Left ventricle myocardium inferior (tissue), 1 donor: ENCODE measurements at regions not wholly inside any gene's neighbourhood (a gene's known extent, or its start where the extent isn't known, plus 50 kb on each side); places are given as distances from the start of the nearest gene placed in this dataset.

Source experiments
- DNase-seq: peaks from one replicate; pipeline ENCODE4 v3.0.0-alpha.2; 2020
- H3K27ac ChIP-seq: fragments of 200-600 bp; replicated peaks from 2 replicates; pipeline ENCODE4 v1.8.0; 2021
- H3K27me3 ChIP-seq: fragments of 200-600 bp; 2 replicates; pipeline ENCODE4 v1.8.0; 2021; ENCODE audit warnings: low read depth
- H3K36me3 ChIP-seq: fragments of 200-600 bp; 2 replicates; pipeline ENCODE4 v1.8.0; 2021
- H3K4me1 ChIP-seq: fragments of 200-600 bp; 2 replicates; pipeline ENCODE4 v1.8.0; 2021
- H3K4me3 ChIP-seq: fragments of 200-600 bp; 2 replicates; pipeline ENCODE4 v1.8.0; 2021; ENCODE audit warnings: mild to moderate bottlenecking, moderate library complexity
- H3K9me3 ChIP-seq: fragments of 200-600 bp; replicated peaks from 2 replicates; pipeline ENCODE4 v1.8.0; 2021
- CTCF ChIP-seq: fragments of 200-600 bp; IDR thresholded peaks from 2 replicates; pipeline ENCODE4 v1.8.0; 2021; ENCODE audit warnings: antibody characterized with exemption, mild to moderate bottlenecking, borderline replicate concordance
- intact Hi-C: fragments of 100-400 bp; cut with micrococcal nuclease; formaldehyde crosslinking; loops from one replicate; pipeline ENCODE4 v1.11.0; 2022
- donor health status: DM: no; HTN: yes; CAD: no; lungs with severe emphysema.

GRCh38 chr5:56286015-56286884 lies 53.1 kb upstream of the ANKRD55 start:
- H3K27ac ChIP-seq, result no peak overlapping the region
- no peak for TF ChIP-seq CTCF
- peaks cover 3% of the 10 kb centered on the region for H3K9me3 ChIP-seq
- intact Hi-C loops, result no loop called here
- peaks cover 19% of the 10 kb centered on the region for H3K4me1 ChIP-seq
- no peaks in the 10 kb centered on the region for H3K27me3 ChIP-seq
- H3K4me3 ChIP-seq, result no peak overlapping the region
- no peaks in the 10 kb centered on the region for H3K36me3 ChIP-seq
- no peak for DNase-seq

- no peak for TF ChIP-seq CTCF
- Histone ChIP-seq H3K4me3 (no peak overlapping the region), H3K27me3 (no peaks in the 10 kb centered on the region), H3K36me3 (no peaks in the 10 kb centered on the region), H3K27ac (no peak overlapping the region), H3K9me3 (peaks cover 7% of the 10 kb centered on the region), H3K4me1 (peaks cover 24% of the 10 kb centered on the region)
- intact Hi-C loops, result no loop called here
- DNase-seq, result no peak
Measured at GRCh38 chr5:56282951-56283350, 49.8 kb upstream of the ANKRD55 start.
